ENCODE measurements at regions not wholly inside any gene's neighbourhood (a gene's known extent, or its start where the extent isn't known, plus 50 kb on each side); places are given as distances from the start of the nearest gene placed in this dataset.

GRCh38 chr14:29233188-29233587, 466.6 kb downstream of the FOXG1 start:
- DNase-seq (ENCODE audit: extremely low read depth in 1 of 11, low read depth in 9 of 11, low spot score in 4 of 11), result no peak

GRCh38 chr14:29235991-29236390, 469.4 kb downstream of the FOXG1 start:
- no peak for DNase-seq (ENCODE audit: extremely low read depth in 1 of 11, low read depth in 9 of 11, low spot score in 4 of 11)

- DNase-seq (ENCODE audit: extremely low read depth in 1 of 11, low read depth in 9 of 11, low spot score in 4 of 11), result no peak
These were observed 469.8 kb downstream of the FOXG1 start for GRCh38 chr14:29236401-29236800.

GRCh38 chr14:29236848-29237247, 470.3 kb downstream of the FOXG1 start:
- no peak for DNase-seq (ENCODE audit: extremely low read depth in 1 of 11, low read depth in 9 of 11, low spot score in 4 of 11)

GRCh38 chr14:29240066-29240465, 473.5 kb downstream of the FOXG1 start:
- no peak for DNase-seq (ENCODE audit: extremely low read depth in 1 of 11, low read depth in 9 of 11, low spot score in 4 of 11)

DNA sequence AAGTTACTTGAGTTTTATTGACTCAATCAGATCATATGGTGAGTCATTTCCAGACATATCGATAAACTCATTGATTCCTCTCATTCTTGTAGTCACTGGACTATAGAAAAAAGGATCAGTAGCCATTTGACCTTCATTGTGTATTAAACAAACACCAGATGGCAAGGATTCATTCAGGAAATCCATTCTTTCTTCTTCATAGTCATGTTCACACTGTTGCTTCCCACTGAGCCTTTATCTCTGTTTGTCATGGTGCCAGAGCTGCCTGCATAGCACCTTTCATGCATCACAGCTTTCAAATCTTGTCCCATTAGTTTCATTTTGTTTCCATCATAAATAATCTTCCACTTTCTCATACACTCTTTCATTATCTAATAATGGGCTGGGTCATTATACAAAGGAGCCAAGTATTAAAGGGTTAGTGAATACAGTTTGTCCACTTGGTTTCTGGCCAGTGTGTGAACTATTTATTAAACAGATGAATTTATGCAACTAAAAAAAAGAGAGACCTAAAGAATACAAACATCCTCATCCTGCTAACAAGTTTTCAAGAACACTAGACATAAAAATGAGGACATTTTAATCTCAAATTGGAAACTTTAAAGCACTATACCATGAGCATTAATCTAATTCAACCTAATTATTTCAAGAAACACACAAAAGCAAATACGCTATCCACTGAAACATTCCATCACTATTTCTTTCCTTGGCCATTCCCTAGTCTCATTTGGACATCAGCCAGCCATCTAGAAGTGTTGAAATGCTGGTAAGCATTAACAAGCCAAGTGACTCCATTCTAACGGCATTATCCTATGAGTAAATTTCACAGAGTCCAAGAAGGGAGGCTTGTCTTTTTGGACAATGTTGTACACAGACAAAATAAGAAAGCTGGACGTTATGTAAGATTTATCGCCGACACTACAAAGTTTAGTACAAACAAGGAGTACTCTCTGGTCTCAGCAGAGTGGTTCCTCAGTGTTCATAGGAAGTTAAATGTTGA, 476.5 kb downstream of the FOXG1 start:
- no peak for DNase-seq (ENCODE audit: extremely low read depth in 1 of 11, low read depth in 9 of 11, low spot score in 4 of 11)

GRCh38 chr14:29255692-29256091, 489.1 kb downstream of the FOXG1 start:
- DNase-seq (ENCODE audit: extremely low read depth in 1 of 11, low read depth in 9 of 11, low spot score in 4 of 11), result no peak

- DNase-seq (ENCODE audit: extremely low read depth in 1 of 11, low read depth in 9 of 11, low spot score in 4 of 11), result no peak
These were observed 496.4 kb downstream of the FOXG1 start for GRCh38 chr14:29262979-29263378.

GRCh38 chr14:29264865-29265264, 498.3 kb downstream of the FOXG1 start:
- DNase-seq (ENCODE audit: extremely low read depth in 1 of 11, low read depth in 9 of 11, low spot score in 4 of 11), result no peak

DNA sequence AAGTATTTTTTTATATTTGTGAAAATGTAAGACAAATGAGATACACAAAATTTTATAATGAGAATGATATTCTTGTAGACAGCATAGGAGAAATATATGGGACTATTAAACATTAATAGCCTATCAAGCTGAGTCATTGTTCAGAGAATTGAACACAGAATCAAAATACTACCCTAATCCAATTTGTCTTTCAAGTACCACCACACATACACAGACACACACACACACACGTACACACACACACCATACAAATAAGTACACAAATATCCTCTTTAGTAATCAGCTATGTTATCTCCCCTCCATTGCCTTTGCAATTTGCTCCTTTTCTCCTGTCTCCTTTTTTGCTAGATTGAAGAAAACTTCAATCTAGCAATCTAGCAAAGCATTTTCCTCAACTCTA, 499.3 kb downstream of the FOXG1 start:
- no peak for DNase-seq (ENCODE audit: extremely low read depth in 1 of 11, low read depth in 9 of 11, low spot score in 4 of 11)

- DNase-seq (ENCODE audit: extremely low read depth in 1 of 11, low read depth in 9 of 11, low spot score in 4 of 11), result no peak
These were observed 505.1 kb downstream of the FOXG1 start for GRCh38 chr14:29271669-29272068.

- no peak for DNase-seq (ENCODE audit: extremely low read depth in 1 of 11, low read depth in 9 of 11, low spot score in 4 of 11)
These were observed 506.9 kb downstream of the FOXG1 start for GRCh38 chr14:29273513-29273912.

- no peak for DNase-seq (ENCODE audit: extremely low read depth in 1 of 11, low read depth in 9 of 11, low spot score in 4 of 11)
These were observed 508.5 kb downstream of the FOXG1 start for GRCh38 chr14:29274890-29275596.

DNA sequence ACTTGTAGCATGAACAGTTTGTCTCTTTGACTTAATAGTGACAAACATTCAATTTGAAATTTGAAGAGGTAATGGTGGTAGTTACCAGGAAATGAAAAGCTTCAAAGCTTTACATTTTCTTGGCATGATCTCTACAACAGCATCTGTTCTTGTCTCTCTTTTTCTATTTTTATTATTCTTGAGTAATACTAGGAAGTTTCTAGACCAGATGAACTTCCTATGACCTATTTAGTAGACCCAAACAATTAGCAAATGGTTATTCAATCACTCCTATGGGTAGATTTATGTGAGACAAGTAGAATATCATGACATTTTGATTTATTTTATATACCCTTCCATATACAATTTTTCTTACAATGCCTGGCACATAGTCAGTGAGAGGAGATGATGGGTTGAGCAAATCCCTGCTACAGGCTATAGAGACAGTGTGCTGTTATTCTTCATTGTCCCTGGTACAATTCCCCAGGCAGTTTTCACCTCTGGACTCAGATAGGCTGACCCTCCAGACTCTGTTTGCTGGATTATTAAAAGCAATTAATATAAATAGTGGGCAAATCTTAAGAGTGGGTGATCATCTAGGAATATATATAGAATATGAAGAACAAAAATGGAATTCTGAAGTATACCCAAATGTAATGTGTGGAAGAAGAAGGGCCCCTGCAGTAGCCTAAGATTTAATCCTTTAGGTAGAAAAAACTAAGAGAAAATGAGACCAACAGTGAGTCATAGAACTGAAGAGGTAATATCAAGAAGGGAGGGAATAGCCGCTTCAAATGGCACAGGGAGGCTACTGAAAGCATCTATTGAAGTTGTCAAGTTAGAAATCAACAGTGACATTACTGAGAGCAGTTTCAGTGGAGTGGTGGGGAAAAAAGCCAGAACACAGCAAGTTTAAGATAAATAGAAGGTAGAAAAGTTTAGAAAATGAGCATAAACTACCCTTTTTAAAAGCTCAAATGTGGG, 512.0 kb downstream of the FOXG1 start:
- no peak for DNase-seq (ENCODE audit: extremely low read depth in 1 of 11, low read depth in 9 of 11, low spot score in 4 of 11)

DNA sequence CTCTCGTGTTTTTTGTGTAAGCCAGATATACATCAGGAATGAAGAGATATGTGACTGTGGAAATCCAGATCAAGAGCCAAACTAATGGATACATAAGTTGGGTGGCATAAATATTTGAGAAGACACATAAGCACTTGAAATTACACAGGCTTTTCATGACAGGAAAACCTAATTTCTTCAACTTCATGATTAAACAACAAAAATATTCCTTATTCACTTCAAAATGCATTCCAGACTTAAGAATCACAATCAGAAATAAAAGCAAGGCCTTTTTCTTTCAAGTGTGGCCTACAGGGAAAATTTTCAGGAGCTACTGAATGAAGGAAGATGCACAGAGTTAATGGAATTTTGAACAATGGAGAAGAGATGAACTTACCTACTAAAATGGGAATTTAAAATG, 515.6 kb downstream of the FOXG1 start:
- DNase-seq (ENCODE audit: extremely low read depth in 1 of 11, low read depth in 9 of 11, low spot score in 4 of 11), result no peak

DNA sequence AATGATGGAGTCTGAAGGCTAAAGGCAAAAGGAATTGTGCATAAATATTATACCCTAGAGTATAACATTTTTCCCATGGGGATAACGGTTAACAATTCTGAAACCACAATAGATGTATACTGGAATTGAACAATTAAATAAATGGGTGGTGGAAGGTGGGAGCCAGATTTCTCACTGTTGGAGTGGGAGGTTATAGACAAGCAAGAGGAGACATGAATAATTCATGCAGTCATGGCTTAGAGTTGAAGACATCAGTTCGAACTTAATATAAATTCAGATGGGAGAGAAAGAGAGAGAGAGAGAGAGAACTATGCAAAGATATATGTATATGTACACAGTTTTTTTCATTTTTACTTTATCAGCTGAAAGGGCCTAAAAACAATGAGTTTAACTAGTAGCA, 523.9 kb downstream of the FOXG1 start:
- no peak for DNase-seq (ENCODE audit: extremely low read depth in 1 of 11, low read depth in 9 of 11, low spot score in 4 of 11)

DNA sequence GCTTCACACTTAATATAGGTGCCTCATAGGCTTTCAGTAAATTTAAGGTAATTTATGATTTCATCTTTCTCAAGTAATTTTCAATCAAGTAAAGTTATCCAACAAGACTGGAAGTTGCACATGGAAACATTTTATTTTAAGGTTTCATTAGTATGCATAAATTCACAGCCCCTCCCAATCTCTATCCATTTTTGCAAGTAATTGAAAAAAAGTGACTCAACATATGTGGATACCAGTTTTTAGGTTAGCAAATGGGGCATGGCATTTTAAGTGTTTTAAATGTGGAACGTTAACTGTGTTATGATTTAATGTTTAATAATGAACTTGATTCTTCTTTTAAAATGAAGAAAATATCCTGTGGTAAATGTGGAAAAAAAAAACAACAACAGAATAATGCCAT, 532.8 kb downstream of the FOXG1 start:
- DNase-seq (ENCODE audit: extremely low read depth in 1 of 11, low read depth in 9 of 11, low spot score in 4 of 11), result no peak

DNA sequence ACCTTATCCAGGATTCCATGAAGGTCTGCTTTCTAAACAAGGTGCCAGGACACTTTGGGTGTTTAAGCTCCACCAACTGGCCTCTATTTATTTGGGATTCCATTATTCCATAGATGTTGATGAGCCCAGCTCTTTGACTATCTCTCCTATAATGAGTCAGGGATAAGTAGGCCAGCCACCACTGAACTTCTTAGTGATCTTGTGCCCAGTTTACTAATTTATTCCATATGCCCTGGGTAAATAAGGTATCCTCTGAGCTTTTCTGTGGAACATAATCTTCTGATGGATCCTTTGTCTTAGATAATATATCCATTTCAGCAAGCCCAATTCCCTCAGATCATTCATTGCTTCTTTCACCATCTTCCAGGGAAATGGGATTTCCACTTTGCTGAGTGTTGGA, 535.0 kb downstream of the FOXG1 start:
- no peak for DNase-seq (ENCODE audit: extremely low read depth in 1 of 11, low read depth in 9 of 11, low spot score in 4 of 11)

DNA sequence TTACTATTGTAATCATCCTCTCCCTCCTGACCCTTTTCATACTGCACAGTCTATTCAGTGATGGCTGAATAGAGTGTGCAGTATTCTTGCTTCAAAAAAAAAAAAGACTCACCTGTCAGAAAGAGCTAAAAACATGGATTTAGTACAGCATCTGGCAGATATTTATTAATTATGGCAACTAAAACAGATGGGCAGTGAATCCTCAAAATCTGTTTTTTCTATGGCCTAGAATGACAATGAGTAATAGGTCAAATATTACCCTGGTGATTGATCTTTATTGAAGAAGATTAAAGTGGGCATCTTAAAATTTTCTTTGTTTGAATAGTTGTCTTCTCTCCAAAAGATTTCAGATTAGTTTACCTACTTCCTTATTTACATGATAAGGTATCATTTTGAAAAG, 543.6 kb downstream of the FOXG1 start:
- DNase-seq (ENCODE audit: extremely low read depth in 1 of 11, low read depth in 9 of 11, low spot score in 4 of 11), result no peak
